HuH-7 (cell line): ENCODE measurements at regions not wholly inside any gene's neighbourhood (a gene's known extent, or its start where the extent isn't known, plus 50 kb on each side); places are given as distances from the start of the nearest gene placed in this dataset.

Source experiments
- DNase-seq: peaks from one replicate; pipeline ENCODE4 v3.0.0; 2011; ENCODE audit warnings: low spot score

- DNase-seq = no peak
Measured at GRCh38 chr18:60134806-60135205, 235.0 kb downstream of the PMAIP1 start.

GRCh38 chr18:60130284-60130683 is 230.5 kb downstream of the PMAIP1 start:
- DNase-seq = no peak

DNA sequence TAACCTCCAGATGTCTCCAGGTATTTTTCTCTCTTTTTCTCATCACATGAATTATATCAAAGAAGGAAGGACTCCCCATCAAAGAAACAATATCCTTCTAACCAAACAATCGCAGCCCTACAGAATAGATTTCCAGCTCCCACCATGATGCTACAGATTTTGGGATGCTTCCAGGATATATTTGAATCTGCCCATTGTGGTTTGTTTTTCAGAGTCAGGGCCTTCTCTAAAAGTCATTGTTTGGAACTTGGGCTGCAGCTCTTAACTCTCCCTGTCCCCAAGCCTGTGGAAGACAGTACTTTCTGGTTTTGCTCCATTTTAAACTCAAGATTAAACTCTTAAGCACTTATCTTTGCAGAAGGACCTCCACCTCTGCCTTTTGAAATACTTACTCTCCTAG is 223.2 kb downstream of the PMAIP1 start:
- DNase-seq = no peak

DNA sequence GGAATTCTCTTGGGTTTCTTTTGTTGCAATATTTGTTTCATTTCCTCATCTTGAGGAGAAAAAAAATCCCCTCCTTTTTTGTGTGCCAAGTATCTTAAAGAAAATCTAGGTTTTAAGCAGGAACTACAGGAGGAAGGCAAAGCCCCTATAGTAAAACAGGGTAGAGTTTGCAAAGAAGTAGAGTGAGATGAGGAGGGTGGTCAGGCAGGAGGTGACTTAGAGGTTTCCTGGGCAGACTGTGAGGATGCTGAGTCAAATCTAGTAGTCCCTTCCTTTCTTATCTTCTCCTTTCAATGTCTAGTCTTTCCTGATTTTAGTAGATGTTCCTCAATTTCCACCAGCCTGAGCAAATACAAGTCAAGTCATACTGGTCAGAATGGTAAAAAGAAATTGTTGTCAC is 222.5 kb downstream of the PMAIP1 start:
- DNase-seq = no peak

DNA sequence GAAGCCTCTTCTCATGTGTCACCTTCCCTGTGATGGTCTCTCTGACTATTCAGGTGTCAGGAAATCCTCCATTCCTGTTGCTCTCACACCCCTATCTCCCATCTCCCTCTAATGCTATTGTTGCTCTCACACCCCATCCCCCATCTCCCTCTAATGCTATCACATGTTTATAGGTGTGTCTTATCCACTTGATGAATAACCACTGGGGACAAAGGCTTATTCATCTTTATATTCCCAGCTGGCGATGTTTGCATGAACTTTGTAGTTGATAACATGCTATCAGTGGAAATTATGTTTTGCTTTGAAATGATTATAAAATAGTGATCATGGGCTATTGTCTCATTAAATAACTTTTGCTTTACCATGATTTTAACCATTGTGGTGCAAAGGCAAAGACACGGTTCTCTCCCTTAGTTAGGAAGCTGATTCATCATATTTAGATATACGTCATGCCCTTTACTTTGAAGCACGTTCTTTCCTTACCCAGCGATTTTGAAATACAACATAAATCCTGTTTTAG is 220.5 kb downstream of the PMAIP1 start:
- DNase-seq = no peak

GRCh38 chr18:60117321-60117720 is 217.5 kb downstream of the PMAIP1 start:
- no peak for DNase-seq

- DNase-seq = no peak
Measured at GRCh38 chr18:60113396-60113795, 213.6 kb downstream of the PMAIP1 start.

- no peak for DNase-seq
Measured at GRCh38 chr18:60112369-60112768, 212.6 kb downstream of the PMAIP1 start.

- DNase-seq = no peak
Measured at GRCh38 chr18:60111525-60111924, 211.7 kb downstream of the PMAIP1 start.

DNA sequence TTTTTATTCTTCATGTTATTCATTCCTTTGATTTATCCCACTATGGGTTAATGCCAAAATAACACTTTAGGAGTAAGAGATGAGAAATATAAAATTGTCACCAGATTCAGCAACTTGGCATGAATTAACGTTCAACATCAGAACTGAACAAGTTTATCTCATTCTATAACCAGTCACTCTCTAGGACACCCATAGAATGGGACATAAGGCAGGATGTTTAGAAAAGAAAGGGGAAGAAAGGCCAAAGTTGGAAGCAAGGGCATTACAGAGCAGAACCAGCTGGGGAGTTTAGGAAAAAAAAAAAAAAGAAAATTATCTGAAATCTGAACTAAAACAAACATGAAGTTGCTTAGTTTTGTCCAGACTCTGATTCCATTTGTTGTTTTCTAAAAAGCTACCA is 211.0 kb downstream of the PMAIP1 start:
- no peak for DNase-seq

GRCh38 chr18:60100778-60101177 is 201.0 kb downstream of the PMAIP1 start:
- no peak for DNase-seq

DNA sequence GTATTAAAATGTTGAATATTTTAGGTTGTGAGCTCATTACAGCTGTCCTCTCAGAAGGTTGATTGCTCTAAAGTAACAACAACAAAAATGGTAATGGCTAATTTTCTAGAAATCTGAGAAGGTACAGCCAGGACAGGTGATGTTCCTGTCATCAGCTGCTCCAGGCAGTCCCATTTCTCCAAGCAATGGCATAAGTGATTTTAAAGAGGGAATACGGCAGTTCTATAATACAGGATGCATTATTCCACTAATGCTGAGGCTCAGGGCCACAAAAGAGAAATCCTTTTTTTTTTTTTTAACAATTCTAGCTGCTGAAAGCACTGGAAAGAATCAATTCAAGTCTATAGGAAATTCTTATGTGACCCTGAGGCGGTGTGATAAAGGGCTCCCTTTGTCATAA is 199.9 kb downstream of the PMAIP1 start:
- no peak for DNase-seq

DNA sequence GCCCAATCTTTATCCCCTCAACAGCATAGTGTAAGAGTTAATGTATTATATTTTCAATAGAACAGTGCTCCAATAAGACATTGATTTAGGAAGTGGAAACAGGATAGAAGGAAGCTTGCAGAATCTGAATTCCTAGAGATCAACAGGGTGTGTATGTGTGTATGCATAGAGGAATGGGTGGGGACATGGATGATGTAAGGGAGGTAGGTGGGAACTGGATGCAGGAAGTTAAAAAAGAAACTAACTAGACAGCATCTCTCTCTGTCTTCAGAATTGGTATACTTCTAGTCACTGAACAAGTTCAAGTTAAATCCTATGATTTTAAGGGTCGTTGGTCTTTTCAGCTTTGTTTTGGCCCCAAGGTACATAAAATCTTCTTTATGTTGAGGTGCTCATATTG is 196.6 kb downstream of the PMAIP1 start:
- no peak for DNase-seq

GRCh38 chr18:60092073-60092472 is 192.3 kb downstream of the PMAIP1 start:
- DNase-seq = no peak

DNA sequence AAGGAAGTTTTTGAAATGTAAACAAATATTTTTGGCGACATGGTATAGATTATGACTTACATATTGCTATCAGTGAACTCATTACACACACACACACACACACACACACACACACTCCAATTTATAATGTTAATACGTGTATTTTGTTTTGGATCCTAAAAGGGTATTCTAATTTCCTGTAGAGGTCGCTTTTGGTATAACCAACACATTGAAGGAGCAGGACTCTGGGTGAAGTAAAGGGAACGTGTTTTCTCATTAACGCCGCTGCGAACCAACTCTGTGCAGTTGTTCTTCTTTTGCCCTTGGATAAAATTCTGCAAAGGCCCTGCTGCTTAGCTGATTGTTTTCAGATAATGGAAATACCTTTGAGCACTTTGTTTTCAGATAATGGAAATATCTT is 190.4 kb downstream of the PMAIP1 start:
- no peak for DNase-seq

DNA sequence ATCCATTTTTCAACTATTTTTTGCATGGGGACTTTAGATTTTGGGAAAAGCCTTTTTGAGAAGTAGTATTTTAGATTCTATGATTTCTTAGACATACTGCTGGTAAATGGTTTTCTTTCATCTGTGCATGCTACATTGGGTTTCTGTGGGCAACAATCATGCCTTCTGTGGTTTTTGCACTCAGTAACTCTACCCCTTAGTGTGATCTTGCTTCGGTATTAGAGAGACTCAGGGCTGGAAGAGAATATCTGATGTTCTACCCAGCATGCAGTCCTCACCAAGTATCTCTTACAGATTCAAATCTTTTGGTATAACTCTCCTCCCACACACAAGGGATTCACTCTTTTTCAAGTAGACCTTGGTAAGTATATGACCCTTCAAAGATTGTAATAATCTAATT is 183.0 kb downstream of the PMAIP1 start:
- DNase-seq = no peak

DNA sequence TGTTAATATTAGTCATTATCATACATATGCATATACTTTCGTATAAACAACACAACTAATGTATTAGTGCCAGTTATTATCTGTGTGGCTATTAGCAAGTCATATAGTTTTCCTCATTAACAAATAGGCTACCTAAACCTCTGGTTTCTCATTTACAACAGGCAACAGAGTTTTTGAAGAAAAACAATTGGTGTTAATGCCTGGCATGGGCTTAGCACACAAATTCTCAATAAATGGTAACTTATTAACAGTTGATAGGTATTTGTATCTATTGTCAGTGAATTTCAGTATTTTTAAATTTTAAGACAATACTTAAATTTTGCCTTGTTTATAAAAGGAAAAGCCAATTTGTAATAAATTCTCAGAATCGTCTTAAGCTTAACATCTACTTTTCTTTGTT is 182.5 kb downstream of the PMAIP1 start:
- no peak for DNase-seq

DNA sequence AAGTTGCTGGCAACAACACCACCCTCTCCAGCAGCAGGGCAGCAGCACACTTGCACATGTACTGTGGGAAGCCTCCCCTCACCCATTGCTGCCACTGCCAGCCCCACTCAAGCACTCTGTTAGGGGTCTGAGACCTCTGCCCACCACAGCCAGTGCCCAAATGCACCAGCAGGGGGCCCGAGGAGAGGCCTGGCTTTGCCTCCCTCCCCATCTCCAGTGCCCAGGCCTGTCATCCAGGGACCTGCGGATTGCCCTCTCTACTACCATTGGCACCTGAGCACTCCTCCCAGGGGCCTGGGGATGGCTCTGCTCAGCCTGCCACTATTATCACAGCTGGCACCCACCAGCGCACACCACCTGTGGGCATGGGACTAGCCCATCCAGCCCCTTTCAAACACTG is 175.7 kb downstream of the PMAIP1 start:
- no peak for DNase-seq

- DNase-seq = no peak
Measured at GRCh38 chr18:60070631-60071030, 170.8 kb downstream of the PMAIP1 start.

- DNase-seq = no peak
Measured at GRCh38 chr18:60069145-60069544, 169.3 kb downstream of the PMAIP1 start.

- DNase-seq = no peak
Measured at GRCh38 chr18:60067426-60068210, 167.8 kb downstream of the PMAIP1 start.

DNA sequence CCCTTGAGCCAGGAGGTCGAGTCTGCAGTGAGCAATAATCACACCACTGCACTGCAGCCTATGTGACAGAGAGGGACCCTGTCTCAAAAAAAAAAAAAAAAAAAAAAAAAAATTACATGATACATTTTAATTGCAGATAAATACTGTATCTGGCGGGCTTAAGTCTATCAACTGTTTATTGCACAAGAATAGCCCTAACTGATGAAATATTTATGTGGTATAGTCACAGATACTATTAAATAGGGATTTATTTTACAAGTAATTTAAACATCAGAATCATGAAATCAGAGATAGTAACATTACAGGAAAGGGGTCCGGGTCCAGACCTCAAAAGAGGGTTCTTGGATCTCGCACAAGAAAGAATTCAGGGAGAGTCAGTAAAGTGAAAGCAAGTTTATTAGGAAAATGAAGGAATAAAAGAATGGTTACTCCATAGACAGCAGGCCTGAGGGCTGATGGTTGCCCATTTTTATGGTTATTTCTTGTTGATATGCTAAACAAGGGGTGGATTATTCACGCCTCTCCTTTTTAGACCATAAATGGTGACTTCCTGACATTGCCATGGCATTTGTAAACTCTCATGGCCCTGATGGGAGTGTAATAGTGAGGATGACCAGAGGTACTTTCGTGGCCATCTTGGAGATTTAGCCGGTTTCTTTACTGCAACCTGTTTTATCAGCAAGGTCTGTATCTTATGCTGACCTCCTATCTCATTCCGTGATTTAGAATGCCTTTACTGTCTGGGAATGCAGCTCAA is 166.6 kb downstream of the PMAIP1 start:
- DNase-seq = no peak

- DNase-seq = no peak
Measured at GRCh38 chr18:60064271-60064670, 164.5 kb downstream of the PMAIP1 start.
